Gastrocnemius medialis (tissue), 4 donors: ENCODE measurements at regions not wholly inside any gene's neighbourhood (a gene's known extent, or its start where the extent isn't known, plus 50 kb on each side); places are given as distances from the start of the nearest gene placed in this dataset.

Experiments used
- ATAC-seq, 2 donors: fragments of 150-250 bp; one replicate each; pipeline ENCODE4 v1.9.1; 2016
- DNase-seq, 2 donors: peaks; one replicate each; pipeline ENCODE4 v3.0.0-alpha.2; 2019
- H3K27ac ChIP-seq, 4 donors: fragments of 200-600 bp; sonication (generic); 1 replicate in 1 of 4; 2 replicates in 3 of 4; pipeline ENCODE4 v1.5.1; 2016 to 2018; ENCODE audit warnings: mild to moderate bottlenecking in 2 of 4, moderate library complexity in 1 of 4
- H3K27me3 ChIP-seq, 3 donors: fragments of 200-600 bp; sonication (generic) in 2 of 3; 1 replicate in 1 of 3; 2 replicates in 2 of 3; pipeline versions ENCODE4 v1.5.1 to v1.6.0; 2016 to 2019; ENCODE audit warnings: mild to moderate bottlenecking in 1 of 3, moderate library complexity in 1 of 3
- H3K36me3 ChIP-seq, 2 donors: fragments of 200-600 bp; sonication (generic) in 1 of 2; one replicate each; pipeline ENCODE4 v1.5.1; 2017 to 2018
- H3K4me1 ChIP-seq, 2 donors: fragments of 200-600 bp; sonication (generic) in 1 of 2; one replicate each; pipeline ENCODE4 v1.5.1; 2016 to 2017; ENCODE audit warnings: mild to moderate bottlenecking in 2 of 2
- H3K4me3 ChIP-seq, 4 donors: fragments of 200-600 bp; sonication (generic) in 3 of 4; 1 replicate in 1 of 4; 2 replicates in 3 of 4; pipeline ENCODE4 v1.5.1; 2016 to 2019; ENCODE audit warnings: mild to moderate bottlenecking in 2 of 4
- H3K9me3 ChIP-seq, 3 donors: fragments of 200-600 bp; sonication (generic) in 2 of 3; 1 replicate in 1 of 3; 2 replicates in 2 of 3; pipeline ENCODE4 v1.5.1; 2016 to 2019
- CTCF ChIP-seq, 5 experiments: fragments of 450-650 bp in 3 of 5; fragments of 200-600 bp in 2 of 5; sonication (generic) in 2 of 5; IDR thresholded peaks in 4 of 5; conservative IDR thresholded peaks in 1 of 5; 1 replicate in 4 of 5; 2 replicates in 1 of 5; pipeline ENCODE4 v1.5.1; 2016 to 2019; ENCODE audit warnings: antibody characterized with exemption in 5 of 5, mild to moderate bottlenecking in 3 of 5, moderate library complexity in 3 of 5
- POLR2A ChIP-seq, 2 donors: fragments of 450-650 bp; IDR thresholded peaks; one replicate each; pipeline ENCODE4 v1.6.1; 2017; ENCODE audit warnings: antibody characterized with exemption in 2 of 2, mild to moderate bottlenecking in 2 of 2, moderate library complexity in 2 of 2
- in situ Hi-C, 4 donors: fragments of 200-750 bp; cut with MboI; loops; one replicate each; pipeline versions ENCODE4 v1.15.0 to v1.8.0; 2017; ENCODE audit warnings: low sequenced_read_pairs in 4 of 4
- intact Hi-C: fragments of 100-400 bp; cut with DNase I; formaldehyde crosslinking; loops from one replicate; pipeline ENCODE4 v1.15.1; 2023; ENCODE audit warnings: low total_unique reads

GRCh38 chr10:83229991-83230390 is 909.3 kb upstream of the GHITM start:
- no peak for DNase-seq
- H3K4me1 ChIP-seq = no peaks in the 10 kb centered on the region
- TF ChIP-seq CTCF (IDR thresholded peaks at IDR 0.05 in 4 of 5, conservative IDR thresholded peaks at IDR 0.05 in 1 of 5) = no peak
- no peak for TF ChIP-seq POLR2A (IDR thresholded peaks at IDR 0.05)
- in situ Hi-C loops (no loop called here), intact Hi-C loops (no loop called here)
- H3K27me3 ChIP-seq = no peaks in the 10 kb centered on the region
- H3K9me3 ChIP-seq = no peaks in the 10 kb centered on the region
- H3K4me3 ChIP-seq = no peak overlapping the region
- no peak overlapping the region for H3K27ac ChIP-seq
- no peak for ATAC-seq
- H3K36me3 ChIP-seq = no peaks in the 10 kb centered on the region

- ATAC-seq (no peak), DNase-seq (no peak)
- Histone ChIP-seq H3K9me3 (no peaks in the 10 kb centered on the region), H3K27ac (no peak overlapping the region), H3K4me3 (no peak overlapping the region), H3K36me3 (no peaks in the 10 kb centered on the region), H3K27me3 (no peaks in the 10 kb centered on the region), H3K4me1 (no peaks in the 10 kb centered on the region)
- TF ChIP-seq CTCF (IDR thresholded peaks at IDR 0.05 in 4 of 5, conservative IDR thresholded peaks at IDR 0.05 in 1 of 5) = no peak
- TF ChIP-seq POLR2A (IDR thresholded peaks at IDR 0.05) = no peak
- intact Hi-C loops (no loop called here), in situ Hi-C loops (no loop called here)
Measured at GRCh38 chr10:83233691-83234090, 905.6 kb upstream of the GHITM start.

GRCh38 chr10:83248106-83248631 is 891.1 kb upstream of the GHITM start:
- in situ Hi-C loops (no loop called here), intact Hi-C loops (no loop called here)
- DNase-seq (no peak), ATAC-seq (no peak)
- Histone ChIP-seq H3K27ac (no peak overlapping the region), H3K4me1 (no peaks in the 10 kb centered on the region), H3K27me3 (no peaks in the 10 kb centered on the region), H3K9me3 (no peaks in the 10 kb centered on the region), H3K4me3 (no peak overlapping the region), H3K36me3 (no peaks in the 10 kb centered on the region)
- TF ChIP-seq CTCF (IDR thresholded peaks at IDR 0.05 in 4 of 5, conservative IDR thresholded peaks at IDR 0.05 in 1 of 5) = no peak
- TF ChIP-seq POLR2A (IDR thresholded peaks at IDR 0.05) = no peak

- DNase-seq (no peak), ATAC-seq (no peak)
- no peak for TF ChIP-seq POLR2A (IDR thresholded peaks at IDR 0.05)
- no peak for TF ChIP-seq CTCF (IDR thresholded peaks at IDR 0.05 in 4 of 5, conservative IDR thresholded peaks at IDR 0.05 in 1 of 5)
- in situ Hi-C loops = no loop called here
- Histone ChIP-seq H3K9me3 (no peaks in the 10 kb centered on the region), H3K27ac (no peak overlapping the region), H3K36me3 (no peaks in the 10 kb centered on the region), H3K4me1 (no peaks in the 10 kb centered on the region), H3K27me3 (no peaks in the 10 kb centered on the region), H3K4me3 (no peak overlapping the region)
- intact Hi-C loops = no loop called here
Measured at GRCh38 chr10:83250396-83250795, 888.9 kb upstream of the GHITM start.

GRCh38 chr10:83252169-83252568 is 887.1 kb upstream of the GHITM start:
- H3K27me3 ChIP-seq = no peaks in the 10 kb centered on the region
- no peaks in the 10 kb centered on the region for H3K36me3 ChIP-seq
- TF ChIP-seq POLR2A (IDR thresholded peaks at IDR 0.05) (no peak), CTCF (IDR thresholded peaks at IDR 0.05 in 4 of 5, conservative IDR thresholded peaks at IDR 0.05 in 1 of 5) (no peak)
- no peaks in the 10 kb centered on the region for H3K9me3 ChIP-seq
- no peak overlapping the region for H3K27ac ChIP-seq
- in situ Hi-C loops (no loop called here), intact Hi-C loops (no loop called here)
- DNase-seq (no peak), ATAC-seq (no peak)
- H3K4me3 ChIP-seq = no peak overlapping the region
- H3K4me1 ChIP-seq = no peaks in the 10 kb centered on the region
